22Rv1 (cell line): ENCODE measurements at regions not wholly inside any gene's neighbourhood (a gene's known extent, or its start where the extent isn't known, plus 50 kb on each side); places are given as distances from the start of the nearest gene placed in this dataset.

Source experiments
- CTCF ChIP-seq: fragments of 450-650 bp; IDR thresholded peaks from 2 replicates; pipeline ENCODE4 v1.5.1; 2017; ENCODE audit warnings: mild to moderate bottlenecking
- ZFX ChIP-seq: fragments of 450-650 bp; IDR thresholded peaks from 2 replicates; pipeline ENCODE4 v1.6.1; 2017; ENCODE audit warnings: antibody characterized with exemption, borderline replicate concordance

GRCh38 chr6:22208026-22208425 is 88.8 kb downstream of the PRL start:
- TF ChIP-seq CTCF (no peak), ZFX (no peak)
